ENCODE measurements at regions not wholly inside any gene's neighbourhood (a gene's known extent, or its start where the extent isn't known, plus 50 kb on each side); places are given as distances from the start of the nearest gene placed in this dataset.

DNA sequence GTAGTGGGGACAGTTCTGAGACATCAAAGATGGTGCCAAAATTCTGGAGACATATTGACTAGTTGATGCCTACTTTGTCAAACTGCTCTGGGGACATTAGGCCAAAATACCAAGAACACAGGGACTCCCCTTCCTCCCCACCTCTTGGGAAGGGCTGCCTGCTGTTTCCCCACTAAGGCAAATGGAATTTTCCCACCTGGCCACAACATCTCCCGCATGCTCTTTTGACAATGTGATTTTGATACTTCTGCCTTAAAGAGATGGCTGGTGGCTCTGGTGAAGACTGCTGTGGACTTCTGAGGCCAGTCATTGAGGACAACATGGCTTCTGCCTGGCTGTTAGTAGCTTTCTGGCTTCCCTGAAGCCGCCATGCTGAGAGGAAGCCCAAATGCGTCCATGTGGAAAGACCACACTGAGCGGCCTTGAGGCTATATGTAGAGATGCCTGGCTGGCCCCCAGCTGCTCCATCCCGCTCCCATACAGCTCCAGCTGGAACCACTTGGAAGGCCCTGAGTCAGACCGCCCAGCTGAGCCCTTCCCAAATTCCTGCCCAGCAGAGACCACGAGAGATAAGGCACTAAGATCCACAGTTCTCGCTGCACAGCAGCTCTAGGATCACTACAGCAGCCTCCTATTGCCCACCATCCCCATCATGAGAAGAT lies 226.7 kb downstream of the SYK start:
- TF ChIP-seq, protein P1, sequence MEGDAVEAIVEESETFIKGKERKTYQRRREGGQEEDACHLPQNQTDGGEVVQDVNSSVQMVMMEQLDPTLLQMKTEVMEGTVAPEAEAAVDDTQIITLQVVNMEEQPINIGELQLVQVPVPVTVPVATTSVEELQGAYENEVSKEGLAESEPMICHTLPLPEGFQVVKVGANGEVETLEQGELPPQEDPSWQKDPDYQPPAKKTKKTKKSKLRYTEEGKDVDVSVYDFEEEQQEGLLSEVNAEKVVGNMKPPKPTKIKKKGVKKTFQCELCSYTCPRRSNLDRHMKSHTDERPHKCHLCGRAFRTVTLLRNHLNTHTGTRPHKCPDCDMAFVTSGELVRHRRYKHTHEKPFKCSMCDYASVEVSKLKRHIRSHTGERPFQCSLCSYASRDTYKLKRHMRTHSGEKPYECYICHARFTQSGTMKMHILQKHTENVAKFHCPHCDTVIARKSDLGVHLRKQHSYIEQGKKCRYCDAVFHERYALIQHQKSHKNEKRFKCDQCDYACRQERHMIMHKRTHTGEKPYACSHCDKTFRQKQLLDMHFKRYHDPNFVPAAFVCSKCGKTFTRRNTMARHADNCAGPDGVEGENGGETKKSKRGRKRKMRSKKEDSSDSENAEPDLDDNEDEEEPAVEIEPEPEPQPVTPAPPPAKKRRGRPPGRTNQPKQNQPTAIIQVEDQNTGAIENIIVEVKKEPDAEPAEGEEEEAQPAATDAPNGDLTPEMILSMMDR (IDR thresholded peaks at IDR 0.05) = no peak
- no peak for TF ChIP-seq POLR2A (IDR thresholded peaks at IDR 0.05)
- no peak for TF ChIP-seq POLR2AphosphoS5 (IDR thresholded peaks at IDR 0.05)
- no peak for TF ChIP-seq EP300 (IDR thresholded peaks at IDR 0.05)
